ENCODE measurements at regions not wholly inside any gene's neighbourhood (a gene's known extent, or its start where the extent isn't known, plus 50 kb on each side); places are given as distances from the start of the nearest gene placed in this dataset.

DNA sequence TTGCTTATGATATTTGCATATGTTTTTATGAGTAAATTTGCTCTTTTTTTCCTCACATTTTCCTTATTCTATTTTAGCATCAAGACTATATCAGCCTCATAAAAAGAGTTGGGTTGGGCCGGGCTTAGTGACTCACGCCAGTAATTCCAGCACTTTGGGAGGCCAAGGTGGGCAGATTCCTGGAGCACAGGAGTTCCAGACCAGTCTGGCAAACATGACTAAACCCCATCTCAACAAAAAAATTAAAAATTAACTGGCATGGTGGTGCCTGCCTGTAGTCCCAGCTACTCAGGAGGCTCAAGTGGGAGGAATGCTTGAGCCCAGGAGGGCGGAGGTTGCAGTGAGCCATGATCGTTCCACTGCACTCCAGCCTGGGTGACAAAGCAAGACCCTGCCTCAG lies 148.8 kb upstream of the ANO5 start:
- WGBS, 4 donors: 87 to 92% (median 89%) methylated on average over 4 of the region's 4 CpGs

DNA sequence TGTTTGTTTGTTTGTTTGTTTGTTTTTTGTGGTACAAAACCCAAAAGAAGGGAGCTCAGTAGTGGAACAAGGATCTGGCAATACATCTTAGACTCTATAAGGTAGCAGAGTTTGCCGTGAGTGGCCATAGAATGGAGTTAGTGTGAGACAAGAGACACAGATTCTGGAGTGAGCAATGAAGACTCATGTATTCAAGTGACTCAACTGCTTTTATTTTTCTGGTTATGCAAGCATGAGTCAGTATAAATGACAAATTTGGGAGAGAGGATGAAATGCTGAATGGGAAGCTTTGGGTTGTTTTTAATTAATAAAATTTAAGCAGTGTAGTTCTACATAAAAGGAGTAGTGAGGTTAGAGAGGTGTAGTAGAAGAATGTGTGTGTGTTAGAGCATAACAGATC lies 143.6 kb upstream of the ANO5 start:
- intact Hi-C loops (cut with DNase I): no loop called here
- 83 to 93% (median 86%) methylated on average over 1 of the region's 1 CpG for WGBS, 4 donors
- no peak overlapping the region for H3K4me3 ChIP-seq

More for the DNA sequence above, 148.8 kb upstream of the ANO5 start:
- intact Hi-C loops (cut with DNase I): no loop called here
- H3K9me3 ChIP-seq: no peaks in the 10 kb centered on the region
- no peaks in the 10 kb centered on the region for H3K27me3 ChIP-seq
- DNase-seq: no peak
- TF ChIP-seq, protein P1, sequence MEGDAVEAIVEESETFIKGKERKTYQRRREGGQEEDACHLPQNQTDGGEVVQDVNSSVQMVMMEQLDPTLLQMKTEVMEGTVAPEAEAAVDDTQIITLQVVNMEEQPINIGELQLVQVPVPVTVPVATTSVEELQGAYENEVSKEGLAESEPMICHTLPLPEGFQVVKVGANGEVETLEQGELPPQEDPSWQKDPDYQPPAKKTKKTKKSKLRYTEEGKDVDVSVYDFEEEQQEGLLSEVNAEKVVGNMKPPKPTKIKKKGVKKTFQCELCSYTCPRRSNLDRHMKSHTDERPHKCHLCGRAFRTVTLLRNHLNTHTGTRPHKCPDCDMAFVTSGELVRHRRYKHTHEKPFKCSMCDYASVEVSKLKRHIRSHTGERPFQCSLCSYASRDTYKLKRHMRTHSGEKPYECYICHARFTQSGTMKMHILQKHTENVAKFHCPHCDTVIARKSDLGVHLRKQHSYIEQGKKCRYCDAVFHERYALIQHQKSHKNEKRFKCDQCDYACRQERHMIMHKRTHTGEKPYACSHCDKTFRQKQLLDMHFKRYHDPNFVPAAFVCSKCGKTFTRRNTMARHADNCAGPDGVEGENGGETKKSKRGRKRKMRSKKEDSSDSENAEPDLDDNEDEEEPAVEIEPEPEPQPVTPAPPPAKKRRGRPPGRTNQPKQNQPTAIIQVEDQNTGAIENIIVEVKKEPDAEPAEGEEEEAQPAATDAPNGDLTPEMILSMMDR (IDR thresholded peaks at IDR 0.05): no peak
- TF ChIP-seq POLR2A (IDR thresholded peaks at IDR 0.05): no peak
- no peak for ATAC-seq
- no peak overlapping the region for H3K27ac ChIP-seq
- no peaks in the 10 kb centered on the region for H3K4me1 ChIP-seq
- no peaks in the 10 kb centered on the region for H3K36me3 ChIP-seq
- no peak overlapping the region for H3K4me3 ChIP-seq

DNA sequence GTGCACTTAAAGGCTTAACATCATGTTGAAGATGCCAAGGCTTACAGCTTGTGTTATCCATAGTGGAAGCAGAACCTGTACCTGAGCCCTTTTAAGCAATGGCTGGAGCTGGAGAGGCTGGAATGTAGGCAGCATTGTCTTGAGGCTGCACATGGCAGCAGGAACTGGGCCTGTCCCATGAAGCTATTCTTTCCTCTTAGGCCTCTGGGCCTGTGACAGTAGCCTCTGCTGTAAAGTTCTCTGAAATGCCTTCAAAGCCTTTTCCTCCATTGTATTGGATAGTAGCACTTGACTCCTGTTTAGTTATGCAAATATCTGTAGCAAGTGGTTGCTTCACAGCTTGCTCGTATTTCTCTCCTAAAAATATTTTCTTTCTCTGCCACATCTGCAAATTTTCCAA lies 127.4 kb upstream of the ANO5 start:
- Histone ChIP-seq H3K4me3 (no peak overlapping the region), H3K27ac (no peak overlapping the region), H3K36me3 (no peaks in the 10 kb centered on the region), H3K27me3 (no peaks in the 10 kb centered on the region), H3K9me3 (peaks cover 0 to 52% (median 18%) of the 10 kb centered on the region in 12 donors), H3K4me1 (no peaks in the 10 kb centered on the region)
- no peak for ATAC-seq
- TF ChIP-seq, protein P1 (IDR thresholded peaks at IDR 0.05): no peak
- no peak for TF ChIP-seq POLR2A (IDR thresholded peaks at IDR 0.05)
- DNase-seq: no peak
- intact Hi-C loops (cut with DNase I): no loop called here
- WGBS, 4 donors: 55 to 67% (median 62%) methylated on average over 1 of the region's 1 CpG

More for the DNA sequence above, 143.6 kb upstream of the ANO5 start:
- Histone ChIP-seq H3K4me1 (no peaks in the 10 kb centered on the region), H3K36me3 (no peaks in the 10 kb centered on the region), H3K9me3 (peaks cover 0 to 12% (median 0%) of the 10 kb centered on the region in 12 donors), H3K27ac (no peak overlapping the region), H3K27me3 (no peaks in the 10 kb centered on the region)
- DNase-seq (no peak), ATAC-seq (no peak)
- TF ChIP-seq, protein P1 (IDR thresholded peaks at IDR 0.05): no peak
- no peak for TF ChIP-seq POLR2A (IDR thresholded peaks at IDR 0.05)

DNA sequence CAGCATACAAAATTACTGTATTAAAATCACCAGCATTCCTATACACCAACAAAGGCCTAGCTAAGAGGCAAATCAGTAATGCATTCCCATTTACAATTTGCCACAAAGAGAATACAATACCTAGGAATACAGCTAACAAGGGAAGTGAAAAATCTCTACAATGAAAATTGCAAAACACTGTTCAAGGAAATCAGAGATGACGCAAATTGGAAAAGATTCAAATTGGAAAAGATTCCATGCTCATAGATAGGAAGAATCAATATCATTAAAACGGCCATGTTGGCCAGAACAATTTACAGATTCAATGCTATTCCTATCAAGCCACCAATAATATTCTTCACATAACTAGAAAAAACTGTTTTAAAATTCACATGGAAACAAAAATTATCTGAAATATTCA lies 123.0 kb upstream of the ANO5 start:
- WGBS, 4 donors: 71 to 74% (median 73%) methylated on average over 2 of the region's 2 CpGs
- no peaks in the 10 kb centered on the region for H3K4me1 ChIP-seq
- DNase-seq (no peak), ATAC-seq (no peak)
- intact Hi-C loops (cut with DNase I): no loop called here
- no peaks in the 10 kb centered on the region for H3K27me3 ChIP-seq
- no peaks in the 10 kb centered on the region for H3K36me3 ChIP-seq
- TF ChIP-seq, protein P1 (IDR thresholded peaks at IDR 0.05): no peak
- no peak for TF ChIP-seq POLR2A (IDR thresholded peaks at IDR 0.05)
- no peak overlapping the region for H3K4me3 ChIP-seq
- peaks cover 0 to 52% (median 15%) of the 10 kb centered on the region in 12 donors for H3K9me3 ChIP-seq
- no peak overlapping the region for H3K27ac ChIP-seq

Measured in heart left ventricle (tissue), 16 donors.